Sigmoid colon (tissue), 6 donors: ENCODE measurements at regions not wholly inside any gene's neighbourhood (a gene's known extent, or its start where the extent isn't known, plus 50 kb on each side); places are given as distances from the start of the nearest gene placed in this dataset.

ENCODE experiments used
- DNase-seq: peaks from one replicate; pipeline ENCODE4 v3.0.0-alpha.2; 2019
- H3K27ac ChIP-seq, 4 donors: fragments of 200-600 bp; sonication (generic); one replicate each; pipeline ENCODE4 v1.5.1; 2016 to 2019; ENCODE audit warnings: mild to moderate bottlenecking in 1 of 4
- H3K27me3 ChIP-seq, 3 donors: fragments of 200-600 bp; sonication (generic); one replicate each; pipeline ENCODE4 v1.5.1; 2019; ENCODE audit warnings: mild to moderate bottlenecking in 1 of 3
- H3K36me3 ChIP-seq, 4 donors: fragments of 200-600 bp; sonication (generic); one replicate each; pipeline ENCODE4 v1.5.1; 2016 to 2019
- H3K4me1 ChIP-seq, 4 donors: fragments of 200-600 bp; sonication (generic); one replicate each; pipeline ENCODE4 v1.5.1; 2017 to 2019
- H3K4me3 ChIP-seq, 4 donors: fragments of 200-600 bp; sonication (generic); one replicate each; pipeline ENCODE4 v1.5.1; 2017 to 2019; ENCODE audit warnings: mild to moderate bottlenecking in 2 of 4, moderate library complexity in 1 of 4
- H3K9me3 ChIP-seq, 4 donors: fragments of 200-600 bp in 3 of 4; sonication (generic) in 3 of 4; one replicate each; pipeline versions ENCODE4 v1.5.1 to v1.6.1; 2013 to 2019
- EP300 ChIP-seq, 4 donors: sonication (generic); formaldehyde crosslinking; IDR thresholded peaks; one replicate each; pipeline ENCODE4 v1.6.1; 2017; ENCODE audit warnings: antibody characterized with exemption in 4 of 4
- POLR2A ChIP-seq, 2 donors: fragments of 450-650 bp; IDR thresholded peaks; one replicate each; pipeline ENCODE4 v1.6.1; 2016; ENCODE audit warnings: antibody characterized with exemption in 2 of 2, mild to moderate bottlenecking in 2 of 2, moderate library complexity in 2 of 2
- POLR2AphosphoS5 ChIP-seq, 4 donors: sonication (generic); formaldehyde crosslinking; IDR thresholded peaks; one replicate each; pipeline ENCODE4 v1.6.1; 2017; ENCODE audit warnings: antibody characterized with exemption in 4 of 4
- WGBS, 2 donors: extraction: QIAGEN DNeasy Blood & Tissue Kit; methylation state at CpG; one replicate each; pipeline ENCODE4 v1.1.7; 2013; 5-methylcytosine and 5-hydroxymethylcytosine counted together
- intact Hi-C: fragments of 100-400 bp; cut with DNase I; formaldehyde crosslinking; loops from one replicate; pipeline ENCODE4 v1.15.1; 2023
- TF ChIP-seq, protein P1 (sequence below), 4 experiments: fragments of 450-650 bp in 3 of 4; fragments of 200-600 bp in 1 of 4; IDR thresholded peaks; one replicate each; pipeline ENCODE4 v1.5.1; 2016 to 2019; ENCODE audit warnings: antibody characterized with exemption in 4 of 4, mild to moderate bottlenecking in 3 of 4, moderate library complexity in 2 of 4
- donor health status: healthy with polysubstance abuse.
- donor health status: healthy.

DNA sequence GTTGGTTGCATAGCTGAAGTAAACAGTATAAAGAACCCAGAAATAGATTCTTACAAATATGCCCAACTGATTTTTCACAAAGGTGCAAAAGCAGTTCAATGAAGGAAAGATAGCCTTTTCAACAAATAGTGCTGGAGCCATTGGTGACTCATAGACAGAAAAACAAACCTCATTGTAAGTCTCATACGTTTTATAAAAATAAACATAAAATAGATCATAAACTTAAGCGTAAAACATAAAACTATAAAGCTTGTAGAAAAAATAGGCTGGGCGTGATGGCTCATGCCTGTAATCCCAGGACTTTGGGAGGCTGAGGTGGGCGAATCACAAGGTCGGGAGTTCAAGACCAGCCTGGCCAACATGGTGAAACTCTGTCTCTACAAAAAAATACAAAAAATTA lies 318.8 kb upstream of the IGFBP3 start:
- WGBS, 2 donors: 49 to 79% methylated on average over 5 of the region's 5 CpGs
- H3K27me3 ChIP-seq: no peaks in the 10 kb centered on the region
- TF ChIP-seq EP300 (IDR thresholded peaks at IDR 0.05): no peak
- TF ChIP-seq, protein P1, sequence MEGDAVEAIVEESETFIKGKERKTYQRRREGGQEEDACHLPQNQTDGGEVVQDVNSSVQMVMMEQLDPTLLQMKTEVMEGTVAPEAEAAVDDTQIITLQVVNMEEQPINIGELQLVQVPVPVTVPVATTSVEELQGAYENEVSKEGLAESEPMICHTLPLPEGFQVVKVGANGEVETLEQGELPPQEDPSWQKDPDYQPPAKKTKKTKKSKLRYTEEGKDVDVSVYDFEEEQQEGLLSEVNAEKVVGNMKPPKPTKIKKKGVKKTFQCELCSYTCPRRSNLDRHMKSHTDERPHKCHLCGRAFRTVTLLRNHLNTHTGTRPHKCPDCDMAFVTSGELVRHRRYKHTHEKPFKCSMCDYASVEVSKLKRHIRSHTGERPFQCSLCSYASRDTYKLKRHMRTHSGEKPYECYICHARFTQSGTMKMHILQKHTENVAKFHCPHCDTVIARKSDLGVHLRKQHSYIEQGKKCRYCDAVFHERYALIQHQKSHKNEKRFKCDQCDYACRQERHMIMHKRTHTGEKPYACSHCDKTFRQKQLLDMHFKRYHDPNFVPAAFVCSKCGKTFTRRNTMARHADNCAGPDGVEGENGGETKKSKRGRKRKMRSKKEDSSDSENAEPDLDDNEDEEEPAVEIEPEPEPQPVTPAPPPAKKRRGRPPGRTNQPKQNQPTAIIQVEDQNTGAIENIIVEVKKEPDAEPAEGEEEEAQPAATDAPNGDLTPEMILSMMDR (IDR thresholded peaks at IDR 0.05): no peak
- no peaks in the 10 kb centered on the region for H3K4me1 ChIP-seq
- H3K36me3 ChIP-seq: no peaks in the 10 kb centered on the region
- DNase-seq: no peak
- H3K27ac ChIP-seq: no peak overlapping the region
- no peak overlapping the region for H3K4me3 ChIP-seq
- no peaks in the 10 kb centered on the region for H3K9me3 ChIP-seq
- intact Hi-C loops: no loop called here

DNA sequence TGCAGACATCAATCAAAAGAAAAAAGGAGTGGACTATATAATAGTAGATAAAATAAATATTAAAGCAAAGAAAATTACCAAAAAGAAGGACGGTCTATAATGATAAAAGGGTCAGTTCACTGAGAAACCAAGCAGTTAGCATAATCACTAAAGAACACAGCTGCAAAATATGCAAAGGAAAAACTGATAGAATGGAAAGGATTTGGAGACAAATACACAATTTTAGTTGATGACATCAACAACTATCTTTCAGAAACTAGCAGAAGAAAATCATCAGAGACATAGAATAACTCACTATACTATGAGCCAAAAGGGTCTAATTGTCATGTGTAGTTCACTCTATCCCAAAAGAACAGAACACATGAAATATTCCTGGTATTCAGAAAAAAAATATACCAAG lies 316.4 kb upstream of the IGFBP3 start:
- DNase-seq: no peak
- H3K9me3 ChIP-seq: no peaks in the 10 kb centered on the region
- H3K27ac ChIP-seq: no peak overlapping the region
- H3K4me3 ChIP-seq: no peak overlapping the region
- H3K4me1 ChIP-seq: no peaks in the 10 kb centered on the region
- WGBS, 2 donors: 78 to 85% methylated on average over 1 of the region's 1 CpG
- H3K36me3 ChIP-seq: no peaks in the 10 kb centered on the region
- TF ChIP-seq EP300 (IDR thresholded peaks at IDR 0.05): no peak
- no peak for TF ChIP-seq POLR2A (IDR thresholded peaks at IDR 0.05)
- no peak for TF ChIP-seq POLR2AphosphoS5 (IDR thresholded peaks at IDR 0.05)
- TF ChIP-seq, protein P1 (IDR thresholded peaks at IDR 0.05): no peak
- H3K27me3 ChIP-seq: no peaks in the 10 kb centered on the region
- intact Hi-C loops: no loop called here

DNA sequence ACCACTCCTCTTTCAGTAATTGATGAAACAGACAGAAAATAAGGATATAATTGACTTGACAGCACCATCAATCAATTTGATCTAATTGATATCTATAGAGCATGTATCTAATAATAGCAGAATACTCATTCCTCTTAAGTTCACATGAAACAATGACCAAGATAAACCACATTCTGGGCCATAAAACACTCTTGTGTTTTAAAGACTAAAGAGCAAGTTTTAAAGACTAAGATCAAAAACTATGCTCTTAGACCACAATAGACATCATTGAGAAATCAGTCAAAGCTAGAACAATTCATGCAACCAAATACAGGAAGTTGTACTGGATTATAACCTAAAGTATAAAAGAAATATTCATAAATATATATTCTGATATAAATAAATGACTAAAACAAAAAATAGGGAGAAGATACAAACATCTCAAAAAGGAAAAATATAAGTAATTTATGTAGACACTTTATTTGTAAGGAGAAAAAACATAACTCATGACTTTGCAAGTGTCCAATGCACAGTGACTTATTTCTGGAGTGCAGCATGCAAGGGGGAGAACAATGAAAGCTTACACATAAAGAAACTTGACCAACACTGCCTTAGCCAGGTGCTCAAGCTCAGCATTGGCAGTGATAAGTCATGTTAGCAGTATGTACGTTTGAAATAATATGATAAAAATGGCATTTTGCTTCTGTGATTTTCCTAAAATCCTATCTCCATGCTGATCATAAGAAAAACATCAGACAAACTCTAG lies 312.7 kb upstream of the IGFBP3 start:
- intact Hi-C loops: no loop called here
- DNase-seq: no peak
- Histone ChIP-seq H3K4me3 (no peak overlapping the region), H3K36me3 (no peaks in the 10 kb centered on the region), H3K4me1 (no peaks in the 10 kb centered on the region), H3K27me3 (no peaks in the 10 kb centered on the region), H3K9me3 (no peaks in the 10 kb centered on the region), H3K27ac (no peak overlapping the region)
- TF ChIP-seq POLR2A (IDR thresholded peaks at IDR 0.05): no peak
- TF ChIP-seq POLR2AphosphoS5 (IDR thresholded peaks at IDR 0.05): no peak
- no peak for TF ChIP-seq EP300 (IDR thresholded peaks at IDR 0.05)
- TF ChIP-seq, protein P1 (IDR thresholded peaks at IDR 0.05): no peak
- WGBS, 2 donors: 70 to 73% methylated on average over 1 of the region's 1 CpG

DNA sequence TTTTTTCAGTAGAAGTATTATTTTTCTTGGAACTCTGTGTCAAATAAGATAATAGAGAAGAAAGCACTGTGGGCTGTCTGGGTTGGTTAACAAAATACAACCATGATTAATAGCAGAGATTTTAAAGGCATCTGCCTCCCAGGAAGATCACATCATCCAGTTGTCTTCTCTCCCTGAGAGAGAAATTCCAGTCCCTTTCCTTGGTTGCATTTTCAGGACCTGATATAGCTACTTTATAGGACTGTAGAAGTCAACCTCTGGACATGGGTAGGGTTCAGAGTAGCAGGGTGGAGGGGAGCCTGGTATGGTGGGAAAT lies 309.9 kb upstream of the IGFBP3 start:
- no peaks in the 10 kb centered on the region for H3K4me1 ChIP-seq
- H3K9me3 ChIP-seq: no peaks in the 10 kb centered on the region
- no peaks in the 10 kb centered on the region for H3K27me3 ChIP-seq
- no peak for DNase-seq
- no peak overlapping the region for H3K27ac ChIP-seq
- TF ChIP-seq POLR2AphosphoS5 (IDR thresholded peaks at IDR 0.05): no peak
- TF ChIP-seq EP300 (IDR thresholded peaks at IDR 0.05): no peak
- TF ChIP-seq, protein P1 (IDR thresholded peaks at IDR 0.05): no peak
- TF ChIP-seq POLR2A (IDR thresholded peaks at IDR 0.05): no peak
- H3K36me3 ChIP-seq: no peaks in the 10 kb centered on the region
- no peak overlapping the region for H3K4me3 ChIP-seq
- intact Hi-C loops: no loop called here
